SK-N-SH (cell line): ENCODE measurements at regions not wholly inside any gene's neighbourhood (a gene's known extent, or its start where the extent isn't known, plus 50 kb on each side); places are given as distances from the start of the nearest gene placed in this dataset.

Experiments used
- CTCF ChIA-PET: fragments of 300-600, 350-600 bp; formaldehyde crosslinking; extraction: SDS; loops from one replicate; lab custom pipeline; 2021; lab: Yijun Ruan, JAX
- POLR2A ChIA-PET: fragments of 350-600 bp; sonication (Branson Sonifier 250); formaldehyde crosslinking; extraction: SDS; loops from one replicate; lab custom pipeline; 2020; ENCODE audit warnings: antibody characterized with exemption, inconsistent platforms; lab: Yijun Ruan, JAX
- DNase-seq: peaks from one replicate; pipeline ENCODE4 v3.0.0; 2012
- H2AFZ ChIP-seq: fragments of 200-600 bp; sonication (generic); 2 replicates; pipeline ENCODE4 v1.8.1; 2016; ENCODE audit warnings: antibody characterized with exemption, mild to moderate bottlenecking, low read depth
- H3F3A ChIP-seq: fragments of 200-600 bp; sonication (generic); replicated peaks from 2 replicates; pipeline ENCODE3; 2016; ENCODE audit warnings: antibody characterized with exemption, mild to moderate bottlenecking; ENCODE audit not compliant: insufficient read depth
- H3K27ac ChIP-seq, 2 experiments: fragments of 200-500 bp in 1 of 2; fragments of 200-600 bp in 1 of 2; sonication (Bioruptor generic) in 1 of 2; sonication (generic), shearing (Covaris generic) in 1 of 2; 2 replicates each; pipeline versions ENCODE4 v1.5.1 to v1.6.1; 2014 to 2016; ENCODE audit warnings: low read depth in 2 of 2, inconsistent platforms in 1 of 2, low read length in 1 of 2, mild to moderate bottlenecking in 1 of 2, mixed read lengths in 1 of 2
- H3K27me3 ChIP-seq: fragments of 200-600 bp; sonication (generic), shearing (Covaris generic); 2 replicates; pipeline ENCODE4 v1.6.1; 2016; ENCODE audit warnings: mixed run types; ENCODE audit not compliant: insufficient read depth
- H3K36me3 ChIP-seq, 2 experiments: fragments of 200-500 bp in 1 of 2; fragments of 200-600 bp in 1 of 2; sonication (Bioruptor generic) in 1 of 2; sonication (generic) in 1 of 2; replicated peaks in 1 of 2; 2 replicates each; pipeline versions ENCODE3 to v1.5.1; 2014 to 2016; ENCODE audit warnings: low read length in 1 of 2, mild to moderate bottlenecking in 1 of 2; ENCODE audit not compliant: insufficient read depth in 2 of 2, control insufficient read depth in 1 of 2
- H3K4me1 ChIP-seq, 2 experiments: fragments of 200-500 bp in 1 of 2; fragments of 200-600 bp in 1 of 2; sonication (Bioruptor generic) in 1 of 2; sonication (generic), shearing (Covaris generic) in 1 of 2; 2 replicates each; pipeline versions ENCODE4 v1.5.1 to v1.6.1; 2014 to 2016; ENCODE audit warnings: low read depth in 1 of 2, low read length in 1 of 2, mixed run types in 1 of 2; ENCODE audit not compliant: insufficient read depth in 2 of 2, control insufficient read depth in 1 of 2
- H3K4me2 ChIP-seq: fragments of 200-600 bp; sonication (generic), shearing (Covaris generic); 2 replicates; pipeline ENCODE4 v1.6.1; 2017; ENCODE audit warnings: mixed run types
- H3K4me3 ChIP-seq, 2 experiments: fragments of 200-500 bp in 1 of 2; fragments of 200-600 bp in 1 of 2; sonication (Bioruptor generic) in 1 of 2; sonication (generic), shearing (Covaris generic) in 1 of 2; 2 replicates each; pipeline versions ENCODE4 v1.5.1 to v1.8.1; 2014 to 2016; ENCODE audit warnings: low read depth in 2 of 2, inconsistent platforms in 1 of 2, low read length in 1 of 2, mild to moderate bottlenecking in 1 of 2, mixed read lengths in 1 of 2, moderate library complexity in 1 of 2
- H3K79me2 ChIP-seq: fragments of 200-600 bp; sonication (generic); 2 replicates; pipeline ENCODE4 v1.8.1; 2017; ENCODE audit warnings: mild to moderate bottlenecking; ENCODE audit not compliant: insufficient read depth
- H3K9ac ChIP-seq: fragments of 200-600 bp; sonication (generic); 2 replicates; pipeline ENCODE4 v1.6.1; 2017; ENCODE audit warnings: mixed run types
- H3K9me2 ChIP-seq: fragments of 200-600 bp; sonication (generic); 2 replicates; pipeline ENCODE4 v1.6.1; 2017; ENCODE audit warnings: mixed run types
- H3K9me3 ChIP-seq: fragments of 200-600 bp; sonication (generic); 2 replicates; pipeline ENCODE4 v1.6.1; 2017; ENCODE audit warnings: mixed run types, mild to moderate bottlenecking, moderate library complexity
- H4K20me1 ChIP-seq: fragments of 200-600 bp; sonication (generic); 2 replicates; pipeline ENCODE4 v1.6.1; 2017; ENCODE audit warnings: mild to moderate bottlenecking, mixed run types; ENCODE audit not compliant: insufficient read depth
- CHD2 ChIP-seq: fragments of 150-350 bp; IDR thresholded peaks from 2 replicates; pipeline ENCODE4 v1.6.1; 2018; ENCODE audit warnings: low read length; ENCODE audit not compliant: partially characterized antibody
- ELF1 ChIP-seq: IDR thresholded peaks from 2 replicates; pipeline ENCODE4 v1.4.0; 2012
- EP300 ChIP-seq, 2 experiments: IDR thresholded peaks; 2 replicates each; pipeline versions ENCODE4 v1.4.0 to v1.6.1; 2012; ENCODE audit warnings: borderline replicate concordance in 1 of 2, low read depth in 1 of 2, low read length in 1 of 2
- FOXJ3 ChIP-seq: sonication (generic); formaldehyde crosslinking; IDR thresholded peaks from 2 replicates; pipeline ENCODE4 v1.5.1; 2020; ENCODE audit warnings: mild to moderate bottlenecking, missing genetic modification reagents
- GATA2 ChIP-seq: sonication (generic); formaldehyde crosslinking; IDR thresholded peaks from 2 replicates; pipeline ENCODE4 v1.5.0; 2020; ENCODE audit warnings: mild to moderate bottlenecking, missing genetic modification reagents
- JUND ChIP-seq: IDR thresholded peaks from 2 replicates; pipeline ENCODE4 v1.4.0; 2012
- MEF2A ChIP-seq: IDR thresholded peaks from 2 replicates; pipeline ENCODE4 v1.4.0; 2012; ENCODE audit warnings: low read depth, borderline replicate concordance
- MXI1 ChIP-seq: IDR thresholded peaks from 2 replicates; pipeline ENCODE4 v1.6.1; 2012; ENCODE audit warnings: mild to moderate bottlenecking, low read depth, low read length, improper control_type of control experiment
- NFIC ChIP-seq: IDR thresholded peaks from 2 replicates; pipeline ENCODE4 v1.4.0; 2012; ENCODE audit warnings: borderline replicate concordance
- RAD21 ChIP-seq: IDR thresholded peaks from 2 replicates; pipeline ENCODE4 v1.6.1; 2012; ENCODE audit warnings: mild to moderate bottlenecking, low read length
- RCOR1 ChIP-seq: fragments of 150-350 bp; IDR thresholded peaks from 2 replicates; pipeline ENCODE4 v1.6.1; 2017; ENCODE audit warnings: antibody characterized with exemption, low read length
- RXRA ChIP-seq: IDR thresholded peaks from 2 replicates; pipeline ENCODE4 v1.4.0; 2012; ENCODE audit warnings: low read depth, mild to moderate bottlenecking, borderline replicate concordance
- TAF1 ChIP-seq: IDR thresholded peaks from 2 replicates; pipeline ENCODE4 v1.6.1; 2012; ENCODE audit warnings: low read depth, mild to moderate bottlenecking, low read length, moderate library complexity, borderline replicate concordance
- YY1 ChIP-seq: IDR thresholded peaks from 2 replicates; pipeline ENCODE4 v1.4.0; 2012; ENCODE audit warnings: low read depth, mild to moderate bottlenecking
- WGBS: methylation state at CpG from one replicate; pipeline ENCODE4 v1.1.6; 2017; ENCODE audit warnings: low lambda C conversion rate; 5-methylcytosine and 5-hydroxymethylcytosine counted together
- TF ChIP-seq, protein P1 (sequence below): IDR thresholded peaks from 2 replicates; pipeline ENCODE4 v1.6.1; 2012; ENCODE audit warnings: mild to moderate bottlenecking, low read depth, low read length, moderate library complexity
- TF ChIP-seq, protein P2 (sequence below): fragments of 150-350 bp; IDR thresholded peaks from 2 replicates; pipeline ENCODE4 v1.6.1; 2017; ENCODE audit warnings: antibody characterized with exemption, low read length, low read depth, borderline replicate concordance
- TF ChIP-seq, protein P3 (sequence below): IDR thresholded peaks from 2 replicates; pipeline ENCODE4; 2012

- TF ChIP-seq, protein P1, sequence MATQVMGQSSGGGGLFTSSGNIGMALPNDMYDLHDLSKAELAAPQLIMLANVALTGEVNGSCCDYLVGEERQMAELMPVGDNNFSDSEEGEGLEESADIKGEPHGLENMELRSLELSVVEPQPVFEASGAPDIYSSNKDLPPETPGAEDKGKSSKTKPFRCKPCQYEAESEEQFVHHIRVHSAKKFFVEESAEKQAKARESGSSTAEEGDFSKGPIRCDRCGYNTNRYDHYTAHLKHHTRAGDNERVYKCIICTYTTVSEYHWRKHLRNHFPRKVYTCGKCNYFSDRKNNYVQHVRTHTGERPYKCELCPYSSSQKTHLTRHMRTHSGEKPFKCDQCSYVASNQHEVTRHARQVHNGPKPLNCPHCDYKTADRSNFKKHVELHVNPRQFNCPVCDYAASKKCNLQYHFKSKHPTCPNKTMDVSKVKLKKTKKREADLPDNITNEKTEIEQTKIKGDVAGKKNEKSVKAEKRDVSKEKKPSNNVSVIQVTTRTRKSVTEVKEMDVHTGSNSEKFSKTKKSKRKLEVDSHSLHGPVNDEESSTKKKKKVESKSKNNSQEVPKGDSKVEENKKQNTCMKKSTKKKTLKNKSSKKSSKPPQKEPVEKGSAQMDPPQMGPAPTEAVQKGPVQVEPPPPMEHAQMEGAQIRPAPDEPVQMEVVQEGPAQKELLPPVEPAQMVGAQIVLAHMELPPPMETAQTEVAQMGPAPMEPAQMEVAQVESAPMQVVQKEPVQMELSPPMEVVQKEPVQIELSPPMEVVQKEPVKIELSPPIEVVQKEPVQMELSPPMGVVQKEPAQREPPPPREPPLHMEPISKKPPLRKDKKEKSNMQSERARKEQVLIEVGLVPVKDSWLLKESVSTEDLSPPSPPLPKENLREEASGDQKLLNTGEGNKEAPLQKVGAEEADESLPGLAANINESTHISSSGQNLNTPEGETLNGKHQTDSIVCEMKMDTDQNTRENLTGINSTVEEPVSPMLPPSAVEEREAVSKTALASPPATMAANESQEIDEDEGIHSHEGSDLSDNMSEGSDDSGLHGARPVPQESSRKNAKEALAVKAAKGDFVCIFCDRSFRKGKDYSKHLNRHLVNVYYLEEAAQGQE, result no peak
- no peak for TF ChIP-seq JUND
- TF ChIP-seq MEF2A, result no peak
- no peak for TF ChIP-seq RAD21
- no peak for TF ChIP-seq ELF1
These were observed 833.3 kb upstream of the LRRN3 start (continued) for GRCh38 chr7:110257673-110258072.

DNA sequence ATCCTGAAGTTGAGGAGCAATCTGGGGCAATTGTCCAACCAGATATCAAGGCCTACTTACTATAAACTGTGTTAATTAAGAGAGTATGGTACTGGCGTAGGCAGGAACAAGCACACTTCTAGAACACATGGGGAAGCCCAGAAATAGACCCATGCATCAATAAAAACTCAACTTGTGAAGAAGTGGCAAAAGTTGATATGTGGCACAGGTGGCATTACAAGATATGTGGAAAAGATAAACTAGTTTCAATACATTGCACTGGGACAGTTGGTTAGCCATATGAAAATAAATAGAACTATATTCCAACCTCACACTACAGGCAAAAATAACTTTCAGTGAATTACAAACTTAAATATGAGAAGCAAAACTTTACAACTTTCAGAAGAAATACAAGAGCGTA is 828.7 kb upstream of the LRRN3 start:
- no peak for DNase-seq
- Histone ChIP-seq H3K27me3 (no peaks in the 10 kb centered on the region), H4K20me1 (no peaks in the 10 kb centered on the region), H3K4me3 (no peak overlapping the region), H2AFZ (no peak overlapping the region)
- TF ChIP-seq YY1, result no peak
- no peak for TF ChIP-seq MXI1
- no peak for TF ChIP-seq JUND
- no peak for TF ChIP-seq ELF1
- TF ChIP-seq RXRA, result no peak
- TF ChIP-seq, all 33 proteins: peak for 0
- POLR2A ChIA-PET, result no interaction called here
- H3K4me1 ChIP-seq, result peaks cover 0 to 7% of the 10 kb centered on the region in 2 experiments; a peak in 1 of 4 replicates
- no peak overlapping the region for H3K9ac ChIP-seq
- no peak overlapping the region for H3K27ac ChIP-seq
- H3K4me2 ChIP-seq, result no peak overlapping the region
- 28% methylated on average over 2 of the region's 2 CpGs for WGBS
- no peaks in the 10 kb centered on the region for H3K9me3 ChIP-seq
- H3K36me3 ChIP-seq, result no peaks in the 10 kb centered on the region
- H3K79me2 ChIP-seq, result no peaks in the 10 kb centered on the region
- H3K9me2 ChIP-seq, result no peaks in the 10 kb centered on the region
- no peaks in the 10 kb centered on the region for H3F3A ChIP-seq
- CTCF ChIA-PET, result no interaction called here

GRCh38 chr7:110264288-110264687 is 826.6 kb upstream of the LRRN3 start:
- POLR2A ChIA-PET, result no interaction called here

More at GRCh38 chr7:110264288-110264687, 826.6 kb upstream of the LRRN3 start:
- Histone ChIP-seq H3K79me2 (no peaks in the 10 kb centered on the region), H3K36me3 (no peaks in the 10 kb centered on the region), H3K4me1 (peaks cover 0 to 7% of the 10 kb centered on the region in 2 experiments; a peak in 1 of 4 replicates), H3K4me2 (no peak overlapping the region), H3K9me3 (0 out of 2 replicates have a peak, but pooled peaks cover 3% of the 10 kb centered on the region), H3K9ac (no peak overlapping the region), H3K27me3 (no peaks in the 10 kb centered on the region), H3K9me2 (no peaks in the 10 kb centered on the region), H2AFZ (no peak overlapping the region), H4K20me1 (no peaks in the 10 kb centered on the region), H3K4me3 (no peak overlapping the region), H3K27ac (peak overlapping the region in 1 of 2 experiments; percentile 77; a peak in 2 of 4 replicates), H3F3A (no peaks in the 10 kb centered on the region)
- 26% methylated on average over 5 of the region's 5 CpGs for WGBS
- peak; percentile 63; the same call in 1 of the 2 replicates for TF ChIP-seq RCOR1
- no peak for TF ChIP-seq NFIC
- TF ChIP-seq FOXJ3 (CRISPR knock-in tag), result peak; percentile 94
- TF ChIP-seq, protein P2, sequence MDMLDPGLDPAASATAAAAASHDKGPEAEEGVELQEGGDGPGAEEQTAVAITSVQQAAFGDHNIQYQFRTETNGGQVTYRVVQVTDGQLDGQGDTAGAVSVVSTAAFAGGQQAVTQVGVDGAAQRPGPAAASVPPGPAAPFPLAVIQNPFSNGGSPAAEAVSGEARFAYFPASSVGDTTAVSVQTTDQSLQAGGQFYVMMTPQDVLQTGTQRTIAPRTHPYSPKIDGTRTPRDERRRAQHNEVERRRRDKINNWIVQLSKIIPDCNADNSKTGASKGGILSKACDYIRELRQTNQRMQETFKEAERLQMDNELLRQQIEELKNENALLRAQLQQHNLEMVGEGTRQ, result no peak
- peak; percentile 48 for TF ChIP-seq CHD2
- TF ChIP-seq EP300 (IDR thresholded peaks at IDR 0.05; ENCODE audit: borderline replicate concordance in 1 of 2, low read depth in 1 of 2, low read length in 1 of 2), result peak in 1 of 2 experiments; percentile 83; a peak in 2 of 4 replicates
- no peak for TF ChIP-seq TAF1
- TF ChIP-seq, protein P3, sequence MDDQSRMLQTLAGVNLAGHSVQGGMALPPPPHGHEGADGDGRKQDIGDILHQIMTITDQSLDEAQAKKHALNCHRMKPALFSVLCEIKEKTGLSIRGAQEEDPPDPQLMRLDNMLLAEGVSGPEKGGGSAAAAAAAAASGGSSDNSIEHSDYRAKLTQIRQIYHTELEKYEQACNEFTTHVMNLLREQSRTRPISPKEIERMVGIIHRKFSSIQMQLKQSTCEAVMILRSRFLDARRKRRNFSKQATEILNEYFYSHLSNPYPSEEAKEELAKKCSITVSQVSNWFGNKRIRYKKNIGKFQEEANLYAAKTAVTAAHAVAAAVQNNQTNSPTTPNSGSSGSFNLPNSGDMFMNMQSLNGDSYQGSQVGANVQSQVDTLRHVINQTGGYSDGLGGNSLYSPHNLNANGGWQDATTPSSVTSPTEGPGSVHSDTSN, result no peak
- TF ChIP-seq RAD21, result peak; percentile 14; the same call in 1 of the 2 replicates
- peak; percentile 96 for TF ChIP-seq GATA2 (CRISPR knock-in tag)
- DNase-seq, result peak; percentile 33
- CTCF ChIA-PET, result interaction anchor here (1.3 kb wide), 1 partner anchor 20 kb away, joined by 4 read pairs; no protein-coding TSS in a partner anchor
